Mesendoderm (in vitro differentiated cells): ENCODE measurements at regions not wholly inside any gene's neighbourhood (a gene's known extent, or its start where the extent isn't known, plus 50 kb on each side); places are given as distances from the start of the nearest gene placed in this dataset.
"Not testable (repeated sequence)": the region's sequence is repeated elsewhere in the genome, so short reads cannot be mapped to it uniquely, and the experiment has no call there.

Experiments used
- DNase-seq: peaks from one replicate; pipeline ENCODE4 v3.0.0; 2013
- H2AK5ac ChIP-seq: 2 replicates; pipeline ENCODE4 v1.6.1; 2013; ENCODE audit warnings: low read length, inconsistent platforms
- H2BK120ac ChIP-seq: 2 replicates; pipeline ENCODE4 v1.6.1; 2013; ENCODE audit warnings: low read depth, mild to moderate bottlenecking, low read length, moderate library complexity, mixed read lengths
- H2BK15ac ChIP-seq: replicated peaks from 2 replicates; pipeline ENCODE4 v1.6.1; 2013; ENCODE audit warnings: low read depth, mild to moderate bottlenecking, moderate library complexity
- H2BK5ac ChIP-seq: 2 replicates; pipeline ENCODE4 v1.6.1; 2013; ENCODE audit warnings: low read length, inconsistent platforms
- H3K18ac ChIP-seq: 2 replicates; pipeline ENCODE4 v1.6.1; 2013; ENCODE audit warnings: mild to moderate bottlenecking, low read length, mixed read lengths
- H3K23ac ChIP-seq: one replicate; pipeline ENCODE4 v1.6.1; 2013; ENCODE audit warnings: low read length
- H3K27ac ChIP-seq: 2 replicates; pipeline ENCODE4 v1.5.1; 2013; ENCODE audit warnings: low read depth, mild to moderate bottlenecking, inconsistent platforms, low read length, moderate library complexity
- H3K27me3 ChIP-seq: 2 replicates; pipeline ENCODE4 v1.6.1; 2013; ENCODE audit warnings: low read length, control low read depth, mild to moderate bottlenecking, inconsistent platforms; ENCODE audit not compliant: insufficient read depth, poor library complexity
- H3K36me3 ChIP-seq: 2 replicates; pipeline ENCODE4 v1.6.1; 2013; ENCODE audit warnings: low read length, inconsistent platforms; ENCODE audit not compliant: control insufficient read depth, insufficient read depth
- H3K4ac ChIP-seq: one replicate; pipeline ENCODE4 v1.6.1; 2013; ENCODE audit warnings: low read depth, mild to moderate bottlenecking, low read length, moderate library complexity
- H3K4me1 ChIP-seq: 2 replicates; pipeline ENCODE4 v1.6.1; 2013; ENCODE audit warnings: low read depth, low read length, inconsistent platforms; ENCODE audit not compliant: control insufficient read depth
- H3K4me2 ChIP-seq: 2 replicates; pipeline ENCODE4 v1.6.1; 2013; ENCODE audit warnings: low read length
- H3K4me3 ChIP-seq: 2 replicates; pipeline ENCODE4 v1.5.1; 2013; ENCODE audit warnings: mild to moderate bottlenecking, low read length
- H3K56ac ChIP-seq: one replicate; pipeline ENCODE4 v1.6.1; 2013; ENCODE audit warnings: low read length
- H3K79me1 ChIP-seq: 2 replicates; pipeline ENCODE4 v1.6.1; 2013; ENCODE audit warnings: low read length, inconsistent platforms
- H3K79me2 ChIP-seq: 2 replicates; pipeline ENCODE4 v1.6.1; 2013; ENCODE audit warnings: mild to moderate bottlenecking, low read length; ENCODE audit not compliant: control insufficient read depth, insufficient read depth
- H3K9ac ChIP-seq: 2 replicates; pipeline ENCODE4 v1.6.1; 2013; ENCODE audit warnings: low read length, inconsistent platforms
- H4K5ac ChIP-seq: one replicate; pipeline ENCODE4 v1.6.1; 2013; ENCODE audit warnings: low read length
- H4K8ac ChIP-seq: one replicate; pipeline ENCODE4 v1.6.1; 2013; ENCODE audit warnings: low read depth, mild to moderate bottlenecking, control low read depth, low read length, moderate library complexity
- WGBS: extraction: QIAGEN DNeasy Blood & Tissue Kit; methylation state at CpG from one replicate; pipeline ENCODE4 v1.1.7; 2013; ENCODE audit warnings: low lambda C conversion rate, missing lambda C conversion rate; ENCODE audit not compliant: insufficient coverage; ENCODE audit errors: extremely low coverage; 5-methylcytosine and 5-hydroxymethylcytosine counted together

- H3K4me1 ChIP-seq, H4K5ac ChIP-seq, DNase-seq, H2BK5ac ChIP-seq, H3K79me2 ChIP-seq, H3K9ac ChIP-seq, H3K56ac ChIP-seq, H2AK5ac ChIP-seq, H2BK120ac ChIP-seq, H4K8ac ChIP-seq, H2BK15ac ChIP-seq, H3K79me1 ChIP-seq, H3K18ac ChIP-seq, H3K4me2 ChIP-seq, H3K4ac ChIP-seq, H3K36me3 ChIP-seq, H3K23ac ChIP-seq, H3K27ac ChIP-seq, H3K4me3 ChIP-seq, H3K27me3 ChIP-seq: not testable (repeated sequence)
- WGBS = no CpG with 5 or more reads among the region's 1 CpG
These were observed 205.8 kb downstream of the UBE2NL start for GRCh38 chrX:144089674-144090073.

- not testable (repeated sequence) for H3K56ac ChIP-seq, H2BK15ac ChIP-seq, H3K79me1 ChIP-seq, H3K27ac ChIP-seq, H3K36me3 ChIP-seq, H2BK120ac ChIP-seq, H3K4me1 ChIP-seq, H3K23ac ChIP-seq, H3K4ac ChIP-seq, DNase-seq, H3K9ac ChIP-seq, H2AK5ac ChIP-seq, H2BK5ac ChIP-seq, H3K27me3 ChIP-seq, H3K4me2 ChIP-seq, H3K4me3 ChIP-seq, H4K5ac ChIP-seq, H3K18ac ChIP-seq, H4K8ac ChIP-seq, H3K79me2 ChIP-seq
- WGBS = no CpG with 5 or more reads among the region's 3 CpGs
These were observed 208.2 kb downstream of the UBE2NL start for GRCh38 chrX:144092116-144092515.

- H3K23ac ChIP-seq, DNase-seq, H2BK5ac ChIP-seq, H3K79me1 ChIP-seq, H3K56ac ChIP-seq, H3K27me3 ChIP-seq, H3K4me2 ChIP-seq, H3K36me3 ChIP-seq, H3K27ac ChIP-seq, H2BK120ac ChIP-seq, H3K4me3 ChIP-seq, H2AK5ac ChIP-seq, H3K18ac ChIP-seq, H3K9ac ChIP-seq, H3K4ac ChIP-seq, H4K5ac ChIP-seq, H4K8ac ChIP-seq, H2BK15ac ChIP-seq, H3K4me1 ChIP-seq, H3K79me2 ChIP-seq: not testable (repeated sequence)
- no CpG with 5 or more reads among the region's 1 CpG for WGBS
These were observed 235.6 kb downstream of the UBE2NL start for GRCh38 chrX:144119490-144119889.

- H3K4me1 ChIP-seq, H2BK15ac ChIP-seq: not testable (repeated sequence)
These were observed 237.7 kb downstream of the UBE2NL start for GRCh38 chrX:144121566-144121965.

GRCh38 chrX:144127570-144128169 lies 243.8 kb downstream of the UBE2NL start:
- not testable (repeated sequence) for H2BK120ac ChIP-seq, DNase-seq, H3K4me3 ChIP-seq, H3K4ac ChIP-seq, H2BK15ac ChIP-seq, H2BK5ac ChIP-seq, H3K4me1 ChIP-seq, H2AK5ac ChIP-seq, H3K27me3 ChIP-seq, H3K9ac ChIP-seq, H3K4me2 ChIP-seq, H3K56ac ChIP-seq, H3K36me3 ChIP-seq, H3K23ac ChIP-seq, H3K79me2 ChIP-seq, H3K79me1 ChIP-seq, H4K8ac ChIP-seq, H3K18ac ChIP-seq, H3K27ac ChIP-seq, H4K5ac ChIP-seq
- no CpG with 5 or more reads among the region's 6 CpGs for WGBS

More at GRCh38 chrX:144121566-144121965, 237.7 kb downstream of the UBE2NL start:
- H3K79me1 ChIP-seq, H3K27ac ChIP-seq, H4K5ac ChIP-seq, H3K36me3 ChIP-seq, H3K56ac ChIP-seq, H2AK5ac ChIP-seq, H4K8ac ChIP-seq, H3K4me2 ChIP-seq, H3K79me2 ChIP-seq, H2BK5ac ChIP-seq, H3K18ac ChIP-seq, H3K4ac ChIP-seq, H3K27me3 ChIP-seq, H3K4me3 ChIP-seq, DNase-seq, H2BK120ac ChIP-seq, H3K23ac ChIP-seq, H3K9ac ChIP-seq: not testable (repeated sequence)

- H3K4me2 ChIP-seq, H3K27me3 ChIP-seq, H3K36me3 ChIP-seq, H4K8ac ChIP-seq, H3K79me2 ChIP-seq, H2BK5ac ChIP-seq, H3K4me3 ChIP-seq, H2BK120ac ChIP-seq, H3K56ac ChIP-seq, H3K27ac ChIP-seq, H3K9ac ChIP-seq, H3K18ac ChIP-seq, H3K4me1 ChIP-seq, H3K79me1 ChIP-seq, H4K5ac ChIP-seq, H3K4ac ChIP-seq, H2BK15ac ChIP-seq, H2AK5ac ChIP-seq, DNase-seq, H3K23ac ChIP-seq: not testable (repeated sequence)
- WGBS = no CpG with 5 or more reads among the region's 2 CpGs
These were observed 245.6 kb downstream of the UBE2NL start for GRCh38 chrX:144129511-144129910.
